Activated T-cell treated with anti-CD3 and anti-CD28 coated beads, Interleukin-2, amount 50 U/mL, for 4 hours (primary cell): ENCODE measurements at regions not wholly inside any gene's neighbourhood (a gene's known extent, or its start where the extent isn't known, plus 50 kb on each side); places are given as distances from the start of the nearest gene placed in this dataset.
"Not testable (repeated sequence)": the region's sequence is repeated elsewhere in the genome, so short reads cannot be mapped to it uniquely, and the experiment has no call there.

ENCODE experiments used
- ATAC-seq, 2 donors: fragments of 200-7000 bp; cut with Tn5 transposase; one replicate each; pipeline ENCODE4 v1.10.0; 2021
- DNase-seq: peaks from one replicate; pipeline ENCODE4 v3.0.0-alpha.2; 2020
- H3K27me3 Mint-ChIP-seq: one replicate; pipeline ENCODE4 v1.8.0; 2021; ENCODE audit warnings: low read depth, mixed read lengths
- H3K36me3 Mint-ChIP-seq: one replicate; pipeline ENCODE4 v1.8.0; 2022; ENCODE audit warnings: mixed read lengths; ENCODE audit not compliant: insufficient read depth
- H3K4me1 Mint-ChIP-seq: one replicate; pipeline ENCODE4 v1.8.0; 2021; ENCODE audit warnings: low read depth, mixed read lengths
- H3K4me3 Mint-ChIP-seq: one replicate; pipeline ENCODE4 v1.8.0; 2021; ENCODE audit warnings: mild to moderate bottlenecking, moderate library complexity, mixed read lengths
- H3K9me3 Mint-ChIP-seq: one replicate; pipeline ENCODE4 v1.8.0; 2021; ENCODE audit warnings: mixed read lengths

- Mint-ChIP-seq H3K4me1 (no peaks in the 10 kb centered on the region), H3K36me3 (no peaks in the 10 kb centered on the region), H3K27me3 (no peaks in the 10 kb centered on the region), H3K9me3 (peaks cover 7% of the 10 kb centered on the region), H3K4me3 (no peak overlapping the region)
- ATAC-seq (no peak), DNase-seq (no peak)
These were observed 723.2 kb upstream of the AGA start for GRCh38 chr4:178165251-178165950.

- no peaks in the 10 kb centered on the region for H3K27me3 Mint-ChIP-seq
- ATAC-seq (no peak), DNase-seq (no peak)
- no peak overlapping the region for H3K4me3 Mint-ChIP-seq
- peaks cover 7% of the 10 kb centered on the region for H3K9me3 Mint-ChIP-seq
- H3K36me3 Mint-ChIP-seq, result no peaks in the 10 kb centered on the region
- no peaks in the 10 kb centered on the region for H3K4me1 Mint-ChIP-seq
These were observed 723.7 kb upstream of the AGA start for GRCh38 chr4:178165951-178166308.

GRCh38 chr4:178173771-178174170 is 731.5 kb upstream of the AGA start:
- Mint-ChIP-seq H3K9me3 (no peaks in the 10 kb centered on the region), H3K27me3 (no peaks in the 10 kb centered on the region), H3K4me3 (no peak overlapping the region), H3K36me3 (no peaks in the 10 kb centered on the region), H3K4me1 (no peaks in the 10 kb centered on the region)
- ATAC-seq, result no peak
- DNase-seq, result no peak

- no peaks in the 10 kb centered on the region for H3K4me1 Mint-ChIP-seq
- H3K9me3 Mint-ChIP-seq, result no peaks in the 10 kb centered on the region
- ATAC-seq (no peak), DNase-seq (no peak)
- H3K4me3 Mint-ChIP-seq, result no peak overlapping the region
- no peaks in the 10 kb centered on the region for H3K27me3 Mint-ChIP-seq
- no peaks in the 10 kb centered on the region for H3K36me3 Mint-ChIP-seq
These were observed 732.5 kb upstream of the AGA start for GRCh38 chr4:178174756-178175155.

- Mint-ChIP-seq H3K9me3 (peaks cover 5% of the 10 kb centered on the region), H3K4me1 (no peaks in the 10 kb centered on the region), H3K27me3 (no peaks in the 10 kb centered on the region), H3K4me3 (no peak overlapping the region), H3K36me3 (no peaks in the 10 kb centered on the region)
- DNase-seq, result no peak
- ATAC-seq, result no peak
These were observed 743.3 kb upstream of the AGA start for GRCh38 chr4:178185517-178185916.

GRCh38 chr4:178192611-178193010 is 750.4 kb upstream of the AGA start:
- Mint-ChIP-seq H3K4me3 (no peak overlapping the region), H3K9me3 (peaks cover 8% of the 10 kb centered on the region), H3K27me3 (no peaks in the 10 kb centered on the region), H3K4me1 (no peaks in the 10 kb centered on the region), H3K36me3 (no peaks in the 10 kb centered on the region)
- DNase-seq (no peak), ATAC-seq (no peak)

- Mint-ChIP-seq H3K4me3 (no peak overlapping the region), H3K4me1 (no peaks in the 10 kb centered on the region), H3K36me3 (no peaks in the 10 kb centered on the region), H3K9me3 (peaks cover 3% of the 10 kb centered on the region), H3K27me3 (no peaks in the 10 kb centered on the region)
- no peak for ATAC-seq
- no peak for DNase-seq
These were observed 754.6 kb upstream of the AGA start for GRCh38 chr4:178196751-178197374.

GRCh38 chr4:178198691-178199090 is 756.5 kb upstream of the AGA start:
- Mint-ChIP-seq H3K4me1 (no peaks in the 10 kb centered on the region), H3K9me3 (peaks cover 3% of the 10 kb centered on the region), H3K27me3 (no peaks in the 10 kb centered on the region), H3K36me3 (no peaks in the 10 kb centered on the region), H3K4me3 (no peak overlapping the region)
- ATAC-seq (no peak), DNase-seq (no peak)

- no peak overlapping the region for H3K4me3 Mint-ChIP-seq
- no peak for ATAC-seq
- H3K27me3 Mint-ChIP-seq, result no peaks in the 10 kb centered on the region
- DNase-seq, result no peak
- no peaks in the 10 kb centered on the region for H3K36me3 Mint-ChIP-seq
- H3K4me1 Mint-ChIP-seq, result no peaks in the 10 kb centered on the region
- H3K9me3 Mint-ChIP-seq, result no peaks in the 10 kb centered on the region
These were observed 760.2 kb upstream of the AGA start for GRCh38 chr4:178202422-178202821.

- Mint-ChIP-seq H3K36me3 (no peaks in the 10 kb centered on the region), H3K9me3 (peaks cover 6% of the 10 kb centered on the region), H3K4me1 (no peaks in the 10 kb centered on the region), H3K4me3 (no peak overlapping the region), H3K27me3 (no peaks in the 10 kb centered on the region)
- ATAC-seq, result no peak
- no peak for DNase-seq
These were observed 763.6 kb upstream of the AGA start for GRCh38 chr4:178205826-178206225.

GRCh38 chr4:178215309-178215708 is 773.1 kb upstream of the AGA start:
- Mint-ChIP-seq H3K36me3 (no peaks in the 10 kb centered on the region), H3K4me3 (no peak overlapping the region), H3K27me3 (no peaks in the 10 kb centered on the region), H3K4me1 (no peaks in the 10 kb centered on the region), H3K9me3 (peaks cover 3% of the 10 kb centered on the region)
- ATAC-seq (no peak), DNase-seq (no peak)

- Mint-ChIP-seq H3K4me1 (no peaks in the 10 kb centered on the region), H3K4me3 (no peak overlapping the region), H3K27me3 (no peaks in the 10 kb centered on the region), H3K36me3 (no peaks in the 10 kb centered on the region), H3K9me3 (peaks cover 3% of the 10 kb centered on the region)
- no peak for DNase-seq
- ATAC-seq, result no peak
These were observed 773.5 kb upstream of the AGA start for GRCh38 chr4:178215763-178216162.

GRCh38 chr4:178226421-178226820 is 784.2 kb upstream of the AGA start:
- H3K4me3 Mint-ChIP-seq, H3K36me3 Mint-ChIP-seq, DNase-seq, ATAC-seq, H3K27me3 Mint-ChIP-seq, H3K4me1 Mint-ChIP-seq: not testable (repeated sequence)
- peaks cover 25% of the 10 kb centered on the region for H3K9me3 Mint-ChIP-seq

GRCh38 chr4:178233906-178234305 is 791.7 kb upstream of the AGA start:
- Mint-ChIP-seq H3K9me3 (peaks cover 29% of the 10 kb centered on the region), H3K27me3 (no peaks in the 10 kb centered on the region)
- ATAC-seq, result no peak

GRCh38 chr4:178240891-178241290 is 798.7 kb upstream of the AGA start:
- ATAC-seq (no peak), DNase-seq (no peak)
- H3K27me3 Mint-ChIP-seq, result no peaks in the 10 kb centered on the region
- no peaks in the 10 kb centered on the region for H3K4me1 Mint-ChIP-seq
- no peaks in the 10 kb centered on the region for H3K36me3 Mint-ChIP-seq
- H3K4me3 Mint-ChIP-seq, result no peak overlapping the region
- H3K9me3 Mint-ChIP-seq, result peaks cover 17% of the 10 kb centered on the region

More at GRCh38 chr4:178233906-178234305, 791.7 kb upstream of the AGA start:
- no peak overlapping the region for H3K4me3 Mint-ChIP-seq
- H3K36me3 Mint-ChIP-seq, result no peaks in the 10 kb centered on the region
- H3K4me1 Mint-ChIP-seq, result no peaks in the 10 kb centered on the region
- no peak for DNase-seq
